ENCODE measurements at regions not wholly inside any gene's neighbourhood (a gene's known extent, or its start where the extent isn't known, plus 50 kb on each side); places are given as distances from the start of the nearest gene placed in this dataset.

DNA sequence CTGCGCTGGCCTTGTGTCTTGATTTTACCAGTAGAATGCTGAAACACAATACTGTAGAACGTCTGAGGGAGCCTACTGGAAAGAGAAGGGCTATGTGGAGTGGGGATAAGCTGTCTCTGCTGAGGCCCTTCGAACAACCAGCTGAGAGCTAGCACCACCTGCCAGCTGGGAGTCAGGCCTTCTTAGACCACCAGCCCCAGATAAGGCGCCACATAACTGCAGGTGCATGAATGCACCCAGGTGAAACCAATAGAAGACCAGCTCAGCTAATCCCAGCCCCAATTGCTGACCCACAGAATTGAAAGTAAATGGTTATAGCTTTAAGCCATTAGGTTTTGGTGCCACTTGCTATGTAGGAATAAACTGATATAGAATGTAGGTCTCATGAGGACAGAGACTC lies 438.4 kb downstream of the ADRA2A start:
- Histone ChIP-seq H3K36me3 (ENCODE audit: control insufficient read depth, insufficient read depth, low read length) (no peaks in the 10 kb centered on the region), H2BK20ac (ENCODE audit: low read depth, low read length) (no peak overlapping the region), H2AFZ (replicated peaks; ENCODE audit: low read length, poor library complexity) (no peak overlapping the region), H3K56ac (ENCODE audit: extremely low read depth, insufficient read depth, low read length) (no peak overlapping the region), H4K91ac (ENCODE audit: insufficient read depth, low read depth, low read length) (no peak overlapping the region), H3K4me2 (ENCODE audit: low read depth, low read length) (no peak overlapping the region), H3K4me1 (ENCODE audit: control insufficient read depth, insufficient read depth, low read length) (no peaks in the 10 kb centered on the region), H3K4ac (ENCODE audit: low read depth, low read length) (no peak overlapping the region), H2BK5ac (ENCODE audit: low read depth, low read length, poor library complexity, severe bottlenecking) (no peak overlapping the region), H3K9me1 (ENCODE audit: insufficient read depth, low read length) (no peaks in the 10 kb centered on the region), H3K9ac (ENCODE audit: low read depth, low read length) (no peak overlapping the region), H2AK9ac (replicated peaks; ENCODE audit: low read depth, low read length, poor library complexity) (no peak overlapping the region), H3K4me3 (ENCODE audit: insufficient read depth, low read depth, low read length) (no peak overlapping the region), H2BK15ac (ENCODE audit: low read depth, low read length) (no peak overlapping the region), H4K5ac (ENCODE audit: low read depth, low read length) (no peak overlapping the region), H3K23ac (ENCODE audit: low read depth, low read length) (no peak overlapping the region), H3K27me3 (ENCODE audit: control insufficient read depth, insufficient read depth, low read length) (no peaks in the 10 kb centered on the region), H4K8ac (ENCODE audit: low read depth in 2 of 2, low read length in 2 of 2) (no peak overlapping the region), H2BK120ac (ENCODE audit: low read depth, low read length) (no peak overlapping the region), H3K79me1 (ENCODE audit: low read depth in 1 of 2, low read length in 2 of 2) (no peaks in the 10 kb centered on the region), H3K27ac (ENCODE audit: insufficient read depth, low read length) (no peak overlapping the region), H4K20me1 (ENCODE audit: insufficient read depth, low read length) (no peaks in the 10 kb centered on the region), H3K18ac (ENCODE audit: low read depth, low read length) (no peak overlapping the region), H3K9me3 (ENCODE audit: control insufficient read depth, insufficient read depth, low read length) (peaks cover 28% of the 10 kb centered on the region), H2AK5ac (ENCODE audit: low read depth, low read length) (no peak overlapping the region), H3K14ac (replicated peaks; ENCODE audit: low read depth, low read length) (no peak overlapping the region)
- BruUV-seq (replicated peaks), result no TSS peak
- dilution Hi-C loops (cut with HindIII; ENCODE audit: low sequenced_read_pairs, unreplicated experiment), result no loop called here
- in situ Hi-C loops (cut with MboI; ENCODE audit: low sequenced_read_pairs), result no loop called here
- intact Hi-C loops (cut with micrococcal nuclease), result no loop called here
- ATAC-seq (ENCODE audit: low read depth) (no peak), DNase-seq (no peak)
- no CpG with 5 or more reads among the region's 4 CpGs for WGBS, 2 experiments (ENCODE audit: extremely low coverage in 2 of 2, insufficient read length in 1 of 2)
- POLR2A ChIA-PET (ENCODE audit: unreplicated experiment), result no interaction called here
- CTCF ChIA-PET, result no interaction called here
- TF ChIP-seq MXI1 (IDR thresholded peaks at IDR 0.05; ENCODE audit: borderline replicate concordance, low read depth, low read length) (no peak), BHLHE40 (IDR thresholded peaks at IDR 0.05; ENCODE audit: low read depth, low read length) (no peak), SMC3 (IDR thresholded peaks at IDR 0.05; ENCODE audit: low read depth, low read length) (no peak), RAD21 (IDR thresholded peaks at IDR 0.05; ENCODE audit: low read length) (no peak), NFE2L2 (IDR thresholded peaks at IDR 0.05; ENCODE audit: low read depth, low read length) (no peak), POLR2A (IDR thresholded peaks at IDR 0.05; ENCODE audit: low read depth, low read length) (no peak), MAFK (IDR thresholded peaks at IDR 0.05; ENCODE audit: low read depth, low read length) (no peak), RFX5 (IDR thresholded peaks at IDR 0.05; ENCODE audit: low read depth, low read length) (no peak)
- TF ChIP-seq, protein P1, sequence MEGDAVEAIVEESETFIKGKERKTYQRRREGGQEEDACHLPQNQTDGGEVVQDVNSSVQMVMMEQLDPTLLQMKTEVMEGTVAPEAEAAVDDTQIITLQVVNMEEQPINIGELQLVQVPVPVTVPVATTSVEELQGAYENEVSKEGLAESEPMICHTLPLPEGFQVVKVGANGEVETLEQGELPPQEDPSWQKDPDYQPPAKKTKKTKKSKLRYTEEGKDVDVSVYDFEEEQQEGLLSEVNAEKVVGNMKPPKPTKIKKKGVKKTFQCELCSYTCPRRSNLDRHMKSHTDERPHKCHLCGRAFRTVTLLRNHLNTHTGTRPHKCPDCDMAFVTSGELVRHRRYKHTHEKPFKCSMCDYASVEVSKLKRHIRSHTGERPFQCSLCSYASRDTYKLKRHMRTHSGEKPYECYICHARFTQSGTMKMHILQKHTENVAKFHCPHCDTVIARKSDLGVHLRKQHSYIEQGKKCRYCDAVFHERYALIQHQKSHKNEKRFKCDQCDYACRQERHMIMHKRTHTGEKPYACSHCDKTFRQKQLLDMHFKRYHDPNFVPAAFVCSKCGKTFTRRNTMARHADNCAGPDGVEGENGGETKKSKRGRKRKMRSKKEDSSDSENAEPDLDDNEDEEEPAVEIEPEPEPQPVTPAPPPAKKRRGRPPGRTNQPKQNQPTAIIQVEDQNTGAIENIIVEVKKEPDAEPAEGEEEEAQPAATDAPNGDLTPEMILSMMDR (conservative IDR thresholded peaks at IDR 0.05; ENCODE audit: low read depth, low read length), result no peak
- TF ChIP-seq, protein P2, sequence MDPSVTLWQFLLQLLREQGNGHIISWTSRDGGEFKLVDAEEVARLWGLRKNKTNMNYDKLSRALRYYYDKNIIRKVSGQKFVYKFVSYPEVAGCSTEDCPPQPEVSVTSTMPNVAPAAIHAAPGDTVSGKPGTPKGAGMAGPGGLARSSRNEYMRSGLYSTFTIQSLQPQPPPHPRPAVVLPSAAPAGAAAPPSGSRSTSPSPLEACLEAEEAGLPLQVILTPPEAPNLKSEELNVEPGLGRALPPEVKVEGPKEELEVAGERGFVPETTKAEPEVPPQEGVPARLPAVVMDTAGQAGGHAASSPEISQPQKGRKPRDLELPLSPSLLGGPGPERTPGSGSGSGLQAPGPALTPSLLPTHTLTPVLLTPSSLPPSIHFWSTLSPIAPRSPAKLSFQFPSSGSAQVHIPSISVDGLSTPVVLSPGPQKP (IDR thresholded peaks at IDR 0.05; ENCODE audit: borderline replicate concordance, low read depth, low read length), result no peak
- TF ChIP-seq, protein P3, sequence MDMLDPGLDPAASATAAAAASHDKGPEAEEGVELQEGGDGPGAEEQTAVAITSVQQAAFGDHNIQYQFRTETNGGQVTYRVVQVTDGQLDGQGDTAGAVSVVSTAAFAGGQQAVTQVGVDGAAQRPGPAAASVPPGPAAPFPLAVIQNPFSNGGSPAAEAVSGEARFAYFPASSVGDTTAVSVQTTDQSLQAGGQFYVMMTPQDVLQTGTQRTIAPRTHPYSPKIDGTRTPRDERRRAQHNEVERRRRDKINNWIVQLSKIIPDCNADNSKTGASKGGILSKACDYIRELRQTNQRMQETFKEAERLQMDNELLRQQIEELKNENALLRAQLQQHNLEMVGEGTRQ (IDR thresholded peaks at IDR 0.05; ENCODE audit: low read depth, low read length), result no peak
